PC-9 (cell line): ENCODE measurements at regions not wholly inside any gene's neighbourhood (a gene's known extent, or its start where the extent isn't known, plus 50 kb on each side); places are given as distances from the start of the nearest gene placed in this dataset.

Experiments used
- EZH2 ChIP-seq: fragments of 200-600 bp; sonication (generic); IDR thresholded peaks from 2 replicates; pipeline ENCODE4 v1.8.0; 2017; ENCODE audit warnings: antibody characterized with exemption, low read depth
- TF ChIP-seq, protein P1 (sequence below): fragments of 200-600 bp; sonication (generic); conservative IDR thresholded peaks from 2 replicates; pipeline ENCODE4 v1.6.1; 2017; ENCODE audit warnings: mixed run types, antibody characterized with exemption, mild to moderate bottlenecking, moderate library complexity

DNA sequence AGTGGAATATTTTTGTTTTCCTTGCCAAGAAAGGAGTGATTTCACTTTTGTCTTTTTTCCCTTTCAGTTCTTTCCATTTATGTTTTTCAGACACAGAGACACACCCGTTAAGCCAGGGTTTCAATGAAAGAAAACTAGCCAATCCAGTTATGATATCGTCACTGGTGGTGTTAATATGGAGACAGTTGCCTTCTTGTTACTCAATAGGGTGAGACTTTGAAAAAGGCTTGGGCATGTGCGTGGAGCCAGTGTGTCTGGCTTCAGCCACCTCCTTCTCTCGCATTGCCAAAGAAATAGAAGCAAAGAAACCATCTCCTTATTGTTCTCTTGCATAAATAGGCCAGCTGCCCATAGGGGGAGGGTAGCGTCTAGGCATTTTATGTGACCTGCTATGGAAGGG lies 84.1 kb upstream of the DLX6 start:
- TF ChIP-seq, protein P1, sequence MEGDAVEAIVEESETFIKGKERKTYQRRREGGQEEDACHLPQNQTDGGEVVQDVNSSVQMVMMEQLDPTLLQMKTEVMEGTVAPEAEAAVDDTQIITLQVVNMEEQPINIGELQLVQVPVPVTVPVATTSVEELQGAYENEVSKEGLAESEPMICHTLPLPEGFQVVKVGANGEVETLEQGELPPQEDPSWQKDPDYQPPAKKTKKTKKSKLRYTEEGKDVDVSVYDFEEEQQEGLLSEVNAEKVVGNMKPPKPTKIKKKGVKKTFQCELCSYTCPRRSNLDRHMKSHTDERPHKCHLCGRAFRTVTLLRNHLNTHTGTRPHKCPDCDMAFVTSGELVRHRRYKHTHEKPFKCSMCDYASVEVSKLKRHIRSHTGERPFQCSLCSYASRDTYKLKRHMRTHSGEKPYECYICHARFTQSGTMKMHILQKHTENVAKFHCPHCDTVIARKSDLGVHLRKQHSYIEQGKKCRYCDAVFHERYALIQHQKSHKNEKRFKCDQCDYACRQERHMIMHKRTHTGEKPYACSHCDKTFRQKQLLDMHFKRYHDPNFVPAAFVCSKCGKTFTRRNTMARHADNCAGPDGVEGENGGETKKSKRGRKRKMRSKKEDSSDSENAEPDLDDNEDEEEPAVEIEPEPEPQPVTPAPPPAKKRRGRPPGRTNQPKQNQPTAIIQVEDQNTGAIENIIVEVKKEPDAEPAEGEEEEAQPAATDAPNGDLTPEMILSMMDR, result no peak
- TF ChIP-seq EZH2, result no peak
